GM12878 (cell line): ENCODE measurements at regions not wholly inside any gene's neighbourhood (a gene's known extent, or its start where the extent isn't known, plus 50 kb on each side); places are given as distances from the start of the nearest gene placed in this dataset.
"Not testable (repeated sequence)": the region's sequence is repeated elsewhere in the genome, so short reads cannot be mapped to it uniquely, and the experiment has no call there.

Experiments
- ATAC-seq: fragments of 200-7000 bp; cut with Tn5 transposase; 3 replicates; pipeline ENCODE4 v1.9.1; 2020; ENCODE audit warnings: mild to moderate bottlenecking, moderate library complexity
- BruUV-seq: library from RNA; stranded (reverse); fragments of 400-500 nt; replicated peaks from 2 replicates; lab custom pipeline; 2021; lab: Mats Ljungman, UMichigan
- CTCF ChIA-PET: fragments of 300-600 bp; sonication (Branson Sonifier 250); formaldehyde crosslinking; extraction: SDS; loops from one replicate; lab custom pipeline; 2021; ENCODE audit warnings: inconsistent platforms; lab: Yijun Ruan, JAX
- POLR2A ChIA-PET: fragments of 350-600 bp; formaldehyde crosslinking; extraction: SDS; loops from one replicate; lab custom pipeline; 2021; ENCODE audit warnings: inconsistent platforms; lab: Charles Lee
- RAD21 ChIA-PET: fragments of 300-600 bp; sonication (Branson Sonifier 250); formaldehyde crosslinking; loops from one replicate; lab custom pipeline; 2023; ENCODE audit warnings: antibody characterized with exemption; ENCODE audit not compliant: unreplicated experiment; lab: Charles Lee
- SMC1A ChIA-PET: fragments of 300-600 bp; sonication (Branson Sonifier 250); formaldehyde crosslinking; loops from one replicate; lab custom pipeline; 2023; ENCODE audit not compliant: unreplicated experiment, uncharacterized antibody; lab: Charles Lee
- DNase-seq: peaks from one replicate; pipeline ENCODE4 v3.0.0-alpha.2; 2011; ENCODE audit warnings: low read depth, low spot score
- FAIRE-seq: peaks from 3 replicates; lab custom pipeline; 2011; peaks lifted over from hg19 to GRCh38; lab: Jason Lieb, UNC
- H2AFZ ChIP-seq: 2 replicates; pipeline ENCODE4 v1.6.0; 2011; ENCODE audit warnings: low read depth, low read length, control low read depth; ENCODE audit not compliant: control insufficient read depth
- H3K27ac ChIP-seq: 2 replicates; pipeline ENCODE4 v1.5.1; 2011; ENCODE audit warnings: control low read depth; ENCODE audit not compliant: control insufficient read depth, insufficient read depth
- H3K27me3 ChIP-seq, 2 experiments: replicated peaks in 1 of 2; 2 replicates each; pipeline versions ENCODE4 v1.6.0 to v1.6.1; 2011; ENCODE audit warnings: low read length in 1 of 2; ENCODE audit not compliant: control insufficient read depth in 2 of 2, insufficient read depth in 2 of 2
- H3K36me3 ChIP-seq, 2 experiments: 2 replicates each; pipeline ENCODE4 v1.5.1; 2011; ENCODE audit warnings: low read length in 1 of 2; ENCODE audit not compliant: control insufficient read depth in 2 of 2, insufficient read depth in 2 of 2
- H3K4me1 ChIP-seq: 2 replicates; pipeline ENCODE4 v1.6.1; 2011; ENCODE audit warnings: mild to moderate bottlenecking, low read length, moderate library complexity, mixed read lengths; ENCODE audit not compliant: control insufficient read depth, insufficient read depth
- H3K4me2 ChIP-seq: 2 replicates; pipeline ENCODE4 v1.6.0; 2011; ENCODE audit warnings: control low read depth; ENCODE audit not compliant: control insufficient read depth, insufficient read depth
- H3K4me3 ChIP-seq: fragments of 200-600 bp; sonication (generic); 2 replicates; pipeline ENCODE4 v1.5.1; 2016
- H3K79me2 ChIP-seq: 2 replicates; pipeline ENCODE4 v1.6.0; 2011; ENCODE audit warnings: low read length; ENCODE audit not compliant: control insufficient read depth, insufficient read depth
- H3K9ac ChIP-seq: 2 replicates; pipeline ENCODE4 v1.8.0; 2011; ENCODE audit warnings: low read length, control low read depth, mixed read lengths; ENCODE audit not compliant: control insufficient read depth, insufficient read depth
- H3K9me3 ChIP-seq: replicated peaks from 3 replicates; pipeline ENCODE4 v1.5.1; 2011; ENCODE audit warnings: mild to moderate bottlenecking, low read length; ENCODE audit not compliant: control insufficient read depth, insufficient read depth
- H4K20me1 ChIP-seq: 2 replicates; pipeline ENCODE4 v1.6.0; 2011; ENCODE audit not compliant: control insufficient read depth, insufficient read depth
- ATF3 ChIP-seq: IDR thresholded peaks from 2 replicates; pipeline ENCODE4 v1.6.1; 2011; ENCODE audit warnings: low read depth, mild to moderate bottlenecking, low read length, moderate library complexity, borderline replicate concordance; ENCODE audit errors: extremely low read depth
- EZH2 ChIP-seq: IDR thresholded peaks from 2 replicates; pipeline ENCODE4 v1.6.1; 2012; ENCODE audit warnings: low read depth, mild to moderate bottlenecking, control low read depth, inconsistent platforms, low read length, borderline replicate concordance; ENCODE audit not compliant: control insufficient read depth
- HCFC1 ChIP-seq: fragments of 150-350 bp; IDR thresholded peaks from 2 replicates; pipeline ENCODE4 v1.6.1; 2014; ENCODE audit warnings: low read length
- HDAC2 ChIP-seq: fragments of 200-600 bp; sonication (generic); IDR thresholded peaks from 2 replicates; pipeline ENCODE4 v1.6.1; 2017
- LARP7 ChIP-seq: fragments of 450-650 bp; IDR thresholded peaks from 2 replicates; pipeline ENCODE4 v1.6.1; 2017; ENCODE audit warnings: mild to moderate bottlenecking
- PML ChIP-seq: IDR thresholded peaks from 2 replicates; pipeline ENCODE4 v1.6.1; 2012; ENCODE audit warnings: low read length, inconsistent platforms
- RELB ChIP-seq: fragments of 450-650 bp; IDR thresholded peaks from 2 replicates; pipeline ENCODE4 v1.6.1; 2017; ENCODE audit warnings: low read depth, mild to moderate bottlenecking, moderate library complexity
- SMAD1 ChIP-seq: fragments of 450-650 bp; IDR thresholded peaks from 2 replicates; pipeline ENCODE4 v1.6.1; 2018; ENCODE audit warnings: mild to moderate bottlenecking, low read depth; ENCODE audit not compliant: partially characterized antibody
- ZBTB11 ChIP-seq: fragments of 450-650 bp; formaldehyde crosslinking; IDR thresholded peaks from 2 replicates; pipeline ENCODE4 v1.5.0; 2022; ENCODE audit warnings: mild to moderate bottlenecking, missing genetic modification characterization
- WGBS: methylation state at CpG from one replicate; pipeline ENCODE4 v1.1.6; 2016; ENCODE audit warnings: low lambda C conversion rate; ENCODE audit not compliant: insufficient replicate concordance, insufficient coverage; ENCODE audit errors: missing lambda C conversion rate; 5-methylcytosine and 5-hydroxymethylcytosine counted together
- in situ Hi-C: fragments of 300-500 bp; cut with MboI; formaldehyde crosslinking; loops from 9 replicates; pipeline ENCODE4 v1.14.3; 2018; ENCODE audit warnings: mixed read lengths
- intact Hi-C: fragments of 100-400 bp; cut with micrococcal nuclease; formaldehyde crosslinking; loops from one replicate; pipeline ENCODE4 v1.14.2; 2022; ENCODE audit not compliant: unreplicated experiment

GRCh38 chr14:40009771-40010170 lies 577.5 kb upstream of the FBXO33 start (continued):
- TF ChIP-seq SMAD1, result no peak
- no peak for TF ChIP-seq HCFC1
- no peak for TF ChIP-seq PML
- TF ChIP-seq HDAC2, result no peak
- TF ChIP-seq EZH2, result no peak
- TF ChIP-seq ATF3, result no peak
- TF ChIP-seq LARP7, result no peak
- TF ChIP-seq ZBTB11 (CRISPR knock-in tag), result no peak
- no peak for TF ChIP-seq RELB

GRCh38 chr14:40008345-40008744 lies 576.1 kb upstream of the FBXO33 start:
- POLR2A ChIA-PET, H3K4me2 ChIP-seq, in situ Hi-C loops, H3K79me2 ChIP-seq, H3K27ac ChIP-seq, H3K4me3 ChIP-seq, ATAC-seq, BruUV-seq, H3K9me3 ChIP-seq, intact Hi-C loops, H3K36me3 ChIP-seq, H3K4me1 ChIP-seq, FAIRE-seq, H3K27me3 ChIP-seq, RAD21 ChIA-PET, H2AFZ ChIP-seq, DNase-seq, H4K20me1 ChIP-seq, H3K9ac ChIP-seq: not testable (repeated sequence)
- SMC1A ChIA-PET, result interaction anchor here (0.5 kb wide), 1 partner anchor 908 kb away, joined by 4 read pairs; no protein-coding TSS in a partner anchor
- 33% methylated on average over 2 of the region's 2 CpGs for WGBS
- CTCF ChIA-PET, result interaction anchor here (1.8 kb wide), 1 partner anchor 9 kb away, joined by 4 read pairs; no protein-coding TSS in a partner anchor
